Mucosa of rectum (tissue), 2 donors: ENCODE measurements at regions not wholly inside any gene's neighbourhood (a gene's known extent, or its start where the extent isn't known, plus 50 kb on each side); places are given as distances from the start of the nearest gene placed in this dataset.

Experiments
- H3K27ac ChIP-seq, 2 donors: one replicate each; pipeline ENCODE4 v1.7.0; 2013; ENCODE audit warnings: inconsistent platforms in 2 of 2, low read depth in 2 of 2, low read length in 2 of 2
- H3K27me3 ChIP-seq, 2 donors: one replicate each; pipeline ENCODE4 v1.7.0; 2013; ENCODE audit warnings: low read length in 2 of 2; ENCODE audit not compliant: control insufficient read depth in 2 of 2, insufficient read depth in 2 of 2
- H3K36me3 ChIP-seq, 2 donors: one replicate each; pipeline ENCODE4 v1.7.0; 2013; ENCODE audit warnings: low read length in 2 of 2; ENCODE audit not compliant: control insufficient read depth in 2 of 2, insufficient read depth in 2 of 2
- H3K4me1 ChIP-seq, 2 donors: one replicate each; pipeline ENCODE4 v1.7.0; 2013; ENCODE audit warnings: low read length in 2 of 2, mild to moderate bottlenecking in 1 of 2; ENCODE audit not compliant: control insufficient read depth in 2 of 2, insufficient read depth in 2 of 2
- H3K4me3 ChIP-seq, 2 donors: one replicate each; pipeline ENCODE4 v1.7.0; 2013; ENCODE audit warnings: low read length in 2 of 2
- H3K9ac ChIP-seq, 2 donors: one replicate each; pipeline ENCODE4 v1.7.0; 2013; ENCODE audit warnings: low read length in 2 of 2, low read depth in 1 of 2, mild to moderate bottlenecking in 1 of 2
- H3K9me3 ChIP-seq, 2 donors: one replicate each; pipeline ENCODE4 v1.7.0; 2013; ENCODE audit warnings: low read length in 2 of 2; ENCODE audit not compliant: control insufficient read depth in 2 of 2
- donor health status: healthy.
- donor health status: Normal muscosa, but diverticular disease.

GRCh38 chr6:71385111-71385822, 96.7 kb downstream of the OGFRL1 start:
- Histone ChIP-seq H3K36me3 (no peaks in the 10 kb centered on the region), H3K27me3 (no peaks in the 10 kb centered on the region), H3K9ac (no peak overlapping the region), H3K9me3 (no peaks in the 10 kb centered on the region), H3K4me3 (no peak overlapping the region), H3K4me1 (no peaks in the 10 kb centered on the region), H3K27ac (no peak overlapping the region)

GRCh38 chr6:71386215-71386614, 97.6 kb downstream of the OGFRL1 start:
- Histone ChIP-seq H3K36me3 (no peaks in the 10 kb centered on the region), H3K9me3 (no peaks in the 10 kb centered on the region), H3K4me1 (no peaks in the 10 kb centered on the region), H3K9ac (no peak overlapping the region), H3K27me3 (no peaks in the 10 kb centered on the region), H3K27ac (no peak overlapping the region), H3K4me3 (no peak overlapping the region)

GRCh38 chr6:71387179-71387578, 98.6 kb downstream of the OGFRL1 start:
- no peak overlapping the region for H3K27ac ChIP-seq
- no peaks in the 10 kb centered on the region for H3K9me3 ChIP-seq
- no peaks in the 10 kb centered on the region for H3K36me3 ChIP-seq
- H3K4me1 ChIP-seq, result no peaks in the 10 kb centered on the region
- H3K4me3 ChIP-seq, result no peak overlapping the region
- H3K27me3 ChIP-seq, result no peaks in the 10 kb centered on the region
- no peak overlapping the region for H3K9ac ChIP-seq

GRCh38 chr6:71388068-71388744, 99.6 kb downstream of the OGFRL1 start:
- H3K36me3 ChIP-seq, result no peaks in the 10 kb centered on the region
- no peaks in the 10 kb centered on the region for H3K9me3 ChIP-seq
- no peak overlapping the region for H3K4me3 ChIP-seq
- H3K27ac ChIP-seq, result no peak overlapping the region
- no peaks in the 10 kb centered on the region for H3K27me3 ChIP-seq
- H3K9ac ChIP-seq, result no peak overlapping the region
- H3K4me1 ChIP-seq, result no peaks in the 10 kb centered on the region

GRCh38 chr6:71388856-71389527, 100.4 kb downstream of the OGFRL1 start:
- Histone ChIP-seq H3K27ac (no peak overlapping the region), H3K4me1 (no peaks in the 10 kb centered on the region), H3K9ac (no peak overlapping the region), H3K9me3 (no peaks in the 10 kb centered on the region), H3K36me3 (no peaks in the 10 kb centered on the region), H3K27me3 (no peaks in the 10 kb centered on the region), H3K4me3 (no peak overlapping the region)

GRCh38 chr6:71391126-71391525, 102.5 kb downstream of the OGFRL1 start:
- Histone ChIP-seq H3K4me1 (peaks cover 0 to 3% of the 10 kb centered on the region in 2 donors), H3K4me3 (no peak overlapping the region)

GRCh38 chr6:71392276-71392675, 103.7 kb downstream of the OGFRL1 start:
- peaks cover 0 to 3% of the 10 kb centered on the region in 2 donors for H3K4me1 ChIP-seq
- H3K36me3 ChIP-seq, result no peaks in the 10 kb centered on the region
- H3K9ac ChIP-seq, result no peak overlapping the region
- no peak overlapping the region for H3K27ac ChIP-seq
- no peaks in the 10 kb centered on the region for H3K27me3 ChIP-seq
- no peak overlapping the region for H3K4me3 ChIP-seq
- no peaks in the 10 kb centered on the region for H3K9me3 ChIP-seq

More at GRCh38 chr6:71391126-71391525, 102.5 kb downstream of the OGFRL1 start:
- H3K9me3 ChIP-seq, result no peaks in the 10 kb centered on the region
- H3K36me3 ChIP-seq, result no peaks in the 10 kb centered on the region
- no peaks in the 10 kb centered on the region for H3K27me3 ChIP-seq
- H3K9ac ChIP-seq, result no peak overlapping the region
- H3K27ac ChIP-seq, result no peak overlapping the region

- no peak overlapping the region for H3K9ac ChIP-seq
Observed at GRCh38 chr6:71393471-71393870, 104.9 kb downstream of the OGFRL1 start.

GRCh38 chr6:71393981-71394432, 105.4 kb downstream of the OGFRL1 start:
- Histone ChIP-seq H3K9me3 (no peaks in the 10 kb centered on the region), H3K4me1 (peaks cover 0 to 3% of the 10 kb centered on the region in 2 donors), H3K9ac (no peak overlapping the region), H3K27me3 (no peaks in the 10 kb centered on the region), H3K36me3 (no peaks in the 10 kb centered on the region), H3K4me3 (no peak overlapping the region), H3K27ac (no peak overlapping the region)

More at GRCh38 chr6:71393471-71393870, 104.9 kb downstream of the OGFRL1 start:
- Histone ChIP-seq H3K27ac (peak overlapping the region in 1 of 2 donors; percentile 28), H3K4me3 (no peak overlapping the region), H3K4me1 (peaks cover 0 to 3% of the 10 kb centered on the region in 2 donors), H3K27me3 (no peaks in the 10 kb centered on the region), H3K36me3 (no peaks in the 10 kb centered on the region), H3K9me3 (no peaks in the 10 kb centered on the region)

- no peak overlapping the region for H3K4me3 ChIP-seq
- no peaks in the 10 kb centered on the region for H3K36me3 ChIP-seq
- no peaks in the 10 kb centered on the region for H3K27me3 ChIP-seq
- peaks cover 0 to 3% of the 10 kb centered on the region in 2 donors for H3K4me1 ChIP-seq
- no peaks in the 10 kb centered on the region for H3K9me3 ChIP-seq
- H3K27ac ChIP-seq, result no peak overlapping the region
- H3K9ac ChIP-seq, result no peak overlapping the region
Observed at GRCh38 chr6:71394926-71395325, 106.3 kb downstream of the OGFRL1 start.
